Urinary bladder (tissue), 3 donors: ENCODE measurements at regions not wholly inside any gene's neighbourhood (a gene's known extent, or its start where the extent isn't known, plus 50 kb on each side); places are given as distances from the start of the nearest gene placed in this dataset.
"Not testable (repeated sequence)": the region's sequence is repeated elsewhere in the genome, so short reads cannot be mapped to it uniquely, and the experiment has no call there.

Experiments
- DNase-seq: peaks from one replicate; pipeline ENCODE4 v3.0.0-alpha.2; 2015; ENCODE audit errors: extremely low spot score
- H3K27ac ChIP-seq: one replicate; pipeline ENCODE4 v1.5.1; 2013; ENCODE audit warnings: low read depth, mild to moderate bottlenecking, moderate library complexity
- H3K36me3 ChIP-seq: one replicate; pipeline ENCODE4 v1.6.1; 2013; ENCODE audit warnings: mild to moderate bottlenecking, moderate library complexity; ENCODE audit not compliant: insufficient read depth
- H3K4me1 ChIP-seq: one replicate; pipeline ENCODE4 v1.6.1; 2013; ENCODE audit warnings: mild to moderate bottlenecking, moderate library complexity; ENCODE audit not compliant: insufficient read depth
- H3K4me3 ChIP-seq: one replicate; pipeline ENCODE4 v1.5.1; 2013; ENCODE audit warnings: low read depth, low read length
- WGBS: extraction: QIAGEN DNeasy Blood & Tissue Kit; methylation state at CpG from one replicate; pipeline ENCODE4 v1.1.7; 2013; 5-methylcytosine and 5-hydroxymethylcytosine counted together
- donor health status: healthy with polysubstance abuse.
- donor health status: healthy.

GRCh38 chr17:63041251-63041650 lies 75.2 kb downstream of the TANC2 start:
- peaks cover 3% of the 10 kb centered on the region for H3K4me1 ChIP-seq
- 61% methylated on average over 4 of the region's 4 CpGs for WGBS
- no peaks in the 10 kb centered on the region for H3K36me3 ChIP-seq
- no peak overlapping the region for H3K27ac ChIP-seq
- H3K4me3 ChIP-seq, result no peak overlapping the region
- no peak for DNase-seq

DNA sequence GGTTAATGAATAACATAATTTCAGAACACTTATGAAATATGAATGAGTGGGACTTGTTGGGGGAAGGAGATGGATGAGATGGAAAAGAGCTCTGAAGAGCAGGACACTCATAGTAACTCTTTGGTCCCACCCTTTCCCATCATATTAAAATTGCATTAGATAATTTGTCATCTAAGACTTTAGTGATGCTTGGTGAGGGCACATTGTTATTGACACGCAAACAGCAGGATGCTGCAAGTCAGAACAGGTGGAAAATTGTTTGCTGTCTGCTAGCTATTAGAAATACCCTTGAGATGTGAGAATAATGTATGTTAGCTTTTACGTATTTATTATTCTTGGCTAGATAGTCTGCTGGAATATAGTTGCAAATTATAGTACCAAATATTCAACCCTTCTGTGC lies 75.7 kb downstream of the TANC2 start:
- H3K36me3 ChIP-seq, result no peaks in the 10 kb centered on the region
- peaks cover 3% of the 10 kb centered on the region for H3K4me1 ChIP-seq
- H3K4me3 ChIP-seq, result no peak overlapping the region
- WGBS, result 81% methylated on average over 2 of the region's 2 CpGs
- DNase-seq, result no peak
- H3K27ac ChIP-seq, result no peak overlapping the region

GRCh38 chr17:63042256-63042812 lies 76.3 kb downstream of the TANC2 start:
- WGBS, result 31% methylated on average over 2 of the region's 2 CpGs
- Histone ChIP-seq H3K4me1 (peaks cover 3% of the 10 kb centered on the region), H3K36me3 (no peaks in the 10 kb centered on the region), H3K27ac (no peak overlapping the region), H3K4me3 (no peak overlapping the region)
- no peak for DNase-seq

DNA sequence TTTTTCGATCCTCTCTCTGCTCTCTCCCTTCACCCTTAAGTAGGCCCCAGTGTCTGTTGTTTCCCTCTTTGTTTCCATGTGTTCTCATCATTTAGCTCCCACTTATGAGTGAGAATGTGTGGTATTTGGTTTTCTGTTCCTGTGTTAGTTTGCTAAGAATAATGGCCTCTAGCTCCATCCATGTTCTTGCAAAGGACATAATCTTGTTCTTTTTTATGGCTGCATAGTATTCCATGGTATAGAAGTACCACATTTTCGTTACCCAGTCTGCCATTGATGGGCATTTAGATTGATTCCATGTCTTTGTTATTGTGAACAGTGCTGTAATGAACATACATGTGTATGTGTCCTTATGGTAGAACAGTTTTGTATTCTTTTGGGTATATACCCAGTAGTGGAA lies 91.5 kb downstream of the TANC2 start:
- H3K4me3 ChIP-seq, H3K36me3 ChIP-seq, H3K4me1 ChIP-seq, H3K27ac ChIP-seq, DNase-seq: not testable (repeated sequence)
- over 99% methylated on average over 2 of the region's 2 CpGs for WGBS

DNA sequence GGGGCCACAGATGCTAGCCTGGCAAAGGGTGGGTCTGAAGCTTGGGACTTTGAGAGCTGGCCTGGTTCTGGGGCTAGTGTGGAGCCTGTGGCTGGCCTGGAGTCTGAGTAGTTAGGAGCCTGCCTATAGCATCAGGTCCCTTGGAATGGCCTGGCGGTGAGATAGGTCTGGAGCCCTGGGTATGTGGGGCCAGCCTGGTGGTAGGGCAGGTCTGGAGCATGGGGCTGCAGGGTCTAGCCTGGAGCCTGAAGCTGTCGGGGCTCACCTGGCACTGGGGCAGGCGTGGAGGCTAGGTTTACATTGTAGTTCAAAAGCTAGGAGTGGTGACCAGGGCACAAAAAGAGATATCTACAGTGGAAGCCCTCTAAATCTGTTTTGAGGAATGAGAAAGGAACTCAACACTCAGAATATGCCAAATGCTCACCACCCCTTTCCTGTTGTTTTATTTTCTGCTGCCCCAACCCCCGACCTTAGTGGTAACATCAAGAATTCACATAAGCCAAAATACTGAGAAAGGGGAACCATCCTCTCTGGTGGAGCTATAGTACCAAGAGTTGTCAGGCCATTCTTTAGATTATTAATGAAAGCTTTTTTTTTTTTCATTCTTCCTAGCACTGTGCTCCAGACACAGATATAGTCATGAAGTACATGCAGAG lies 100.3 kb downstream of the TANC2 start:
- no peak overlapping the region for H3K27ac ChIP-seq
- no peak overlapping the region for H3K4me3 ChIP-seq
- WGBS, result 96% methylated on average over 4 of the region's 4 CpGs
- no peak for DNase-seq
- H3K36me3 ChIP-seq, result no peaks in the 10 kb centered on the region
- no peaks in the 10 kb centered on the region for H3K4me1 ChIP-seq

DNA sequence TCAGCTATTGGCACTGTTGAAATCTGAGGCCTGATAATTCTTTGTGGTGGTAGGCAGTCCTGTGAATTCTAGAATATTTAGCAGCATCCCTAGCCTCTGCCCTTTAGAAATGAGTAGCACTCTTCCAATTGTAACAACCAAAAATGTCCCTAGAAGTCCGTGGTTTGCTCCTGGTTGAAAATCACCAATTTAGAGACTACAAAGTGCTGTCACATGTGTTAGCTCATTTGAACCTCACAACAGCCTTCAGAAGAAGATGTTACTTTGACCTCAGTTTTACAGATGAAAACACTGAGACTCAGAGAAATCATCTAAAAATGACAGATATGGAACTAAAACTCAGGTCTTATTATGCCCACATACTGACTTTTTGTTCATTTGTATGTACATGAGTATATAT lies 103.2 kb downstream of the TANC2 start:
- no peak overlapping the region for H3K27ac ChIP-seq
- no peaks in the 10 kb centered on the region for H3K36me3 ChIP-seq
- no peaks in the 10 kb centered on the region for H3K4me1 ChIP-seq
- 84% methylated on average over 1 of the region's 1 CpG for WGBS
- H3K4me3 ChIP-seq, result no peak overlapping the region
- DNase-seq, result no peak

DNA sequence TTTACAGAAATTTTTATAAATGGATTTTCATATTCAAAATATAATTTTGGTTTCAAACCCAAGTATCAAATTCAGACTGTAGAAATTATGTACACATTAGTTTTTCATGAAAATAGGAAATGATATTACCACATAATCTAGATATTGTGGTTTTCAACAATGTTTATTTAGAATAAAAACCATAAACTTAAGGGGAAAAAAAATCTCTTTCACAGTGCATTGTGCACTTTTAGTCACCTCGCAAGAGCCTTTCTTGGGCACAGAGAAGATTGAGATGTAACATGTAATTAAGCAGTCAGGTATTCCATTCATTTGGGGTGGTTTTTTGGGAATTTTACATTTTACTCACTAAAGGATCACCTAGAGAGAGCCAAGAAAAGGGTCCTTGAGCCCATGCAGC lies 104.0 kb downstream of the TANC2 start:
- Histone ChIP-seq H3K4me3 (no peak overlapping the region), H3K36me3 (no peaks in the 10 kb centered on the region), H3K4me1 (no peaks in the 10 kb centered on the region), H3K27ac (no peak overlapping the region)
- 91% methylated on average over 1 of the region's 1 CpG for WGBS
- no peak for DNase-seq

GRCh38 chr17:63071797-63072196 lies 105.8 kb downstream of the TANC2 start:
- Histone ChIP-seq H3K4me1 (no peaks in the 10 kb centered on the region), H3K4me3 (no peak overlapping the region), H3K27ac (no peak overlapping the region), H3K36me3 (no peaks in the 10 kb centered on the region)
- no peak for DNase-seq
- WGBS, result 95% methylated on average over 2 of the region's 2 CpGs

- no peak overlapping the region for H3K4me3 ChIP-seq
- H3K4me1 ChIP-seq, result peaks cover 2% of the 10 kb centered on the region
- 88% methylated on average over 1 of the region's 1 CpG for WGBS
- H3K36me3 ChIP-seq, result peaks cover 2% of the 10 kb centered on the region
- H3K27ac ChIP-seq, result no peak overlapping the region
- DNase-seq, result no peak
These were observed 109.9 kb downstream of the TANC2 start for GRCh38 chr17:63075969-63076368.

DNA sequence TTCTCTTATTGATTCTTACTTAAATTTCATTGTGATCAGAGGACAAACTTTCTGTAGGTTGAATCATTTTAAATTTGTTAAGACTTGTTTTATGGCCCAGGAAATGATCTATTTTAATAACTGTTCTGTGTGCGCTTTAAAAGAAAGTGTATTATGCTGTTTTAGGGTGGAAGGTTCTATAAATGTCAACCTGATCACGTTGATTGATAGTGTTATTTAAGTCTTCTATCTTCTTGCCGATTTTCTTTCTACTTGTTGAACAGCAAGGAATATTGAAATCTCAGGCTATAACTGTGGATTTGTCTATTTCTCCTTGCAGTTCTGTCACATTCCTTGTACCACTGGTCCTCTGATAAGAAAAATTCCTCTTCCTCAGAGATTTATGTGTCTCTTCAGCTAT lies 112.7 kb downstream of the TANC2 start:
- Histone ChIP-seq H3K4me1 (peaks cover 2% of the 10 kb centered on the region), H3K27ac (no peak overlapping the region), H3K4me3 (no peak overlapping the region), H3K36me3 (peaks cover 2% of the 10 kb centered on the region)
- DNase-seq, result no peak
- 67% methylated on average over 3 of the region's 3 CpGs for WGBS

DNA sequence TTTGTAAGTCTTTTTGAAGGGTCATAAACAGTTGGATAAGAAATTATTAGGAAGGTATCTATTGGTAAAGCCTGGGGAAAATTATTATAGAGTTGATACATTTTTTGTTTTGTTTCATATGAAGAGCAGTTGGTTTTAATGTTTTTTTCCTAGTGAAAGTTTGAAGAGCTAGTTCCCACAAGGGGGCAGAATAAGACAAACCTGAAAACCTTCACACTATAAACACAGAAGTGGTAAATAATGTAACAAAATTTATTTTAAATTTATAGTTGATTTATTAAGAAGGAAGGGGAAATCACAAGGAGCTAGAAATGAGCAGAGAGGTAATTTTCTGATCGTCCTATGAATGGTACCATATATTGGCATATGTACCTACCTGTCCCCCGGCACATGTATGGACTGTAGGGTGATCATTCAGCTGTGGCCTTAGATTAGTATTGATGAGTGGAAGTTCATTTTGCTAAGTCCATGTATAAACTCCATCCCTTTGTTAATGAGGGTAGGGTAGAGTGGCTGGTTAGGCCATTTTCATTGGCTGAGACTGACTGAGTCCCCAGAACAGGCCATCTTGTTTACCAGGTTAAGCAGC lies 116.3 kb downstream of the TANC2 start:
- no peak for DNase-seq
- peaks cover 2% of the 10 kb centered on the region for H3K36me3 ChIP-seq
- H3K4me3 ChIP-seq, result no peak overlapping the region
- no peak overlapping the region for H3K27ac ChIP-seq
- WGBS, result 94% methylated on average over 2 of the region's 2 CpGs
- peaks cover 2% of the 10 kb centered on the region for H3K4me1 ChIP-seq

DNA sequence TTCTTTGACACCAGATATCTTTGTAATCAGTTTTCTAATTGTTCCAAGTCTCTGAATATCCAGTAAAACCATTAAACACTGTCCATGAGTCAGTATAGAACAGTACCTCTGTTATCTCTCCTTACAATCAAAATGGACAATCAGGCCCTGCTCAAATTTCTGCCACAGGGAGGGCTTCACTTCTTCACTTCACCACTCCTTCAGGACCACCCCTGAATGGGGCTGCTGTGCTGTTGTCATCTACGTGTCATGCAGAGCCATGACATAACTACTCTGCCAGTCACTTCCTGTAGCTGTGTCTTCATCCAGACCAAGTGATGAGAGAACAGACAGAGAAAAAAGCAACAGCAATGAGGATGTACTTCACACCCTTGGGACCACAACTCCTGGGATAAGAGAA lies 116.9 kb downstream of the TANC2 start:
- Histone ChIP-seq H3K27ac (no peak overlapping the region), H3K4me3 (no peak overlapping the region), H3K4me1 (peaks cover 2% of the 10 kb centered on the region), H3K36me3 (peaks cover 2% of the 10 kb centered on the region)
- 94% methylated on average over 1 of the region's 1 CpG for WGBS
- DNase-seq, result no peak

GRCh38 chr17:63086483-63087185 lies 120.6 kb downstream of the TANC2 start:
- H3K27ac ChIP-seq, result no peak overlapping the region
- no peak overlapping the region for H3K4me3 ChIP-seq
- H3K4me1 ChIP-seq, result no peaks in the 10 kb centered on the region
- 92% methylated on average over 9 of the region's 9 CpGs for WGBS
- H3K36me3 ChIP-seq, result no peaks in the 10 kb centered on the region
- DNase-seq, result no peak
